CD14-positive monocyte (primary cell): ENCODE measurements at regions not wholly inside any gene's neighbourhood (a gene's known extent, or its start where the extent isn't known, plus 50 kb on each side); places are given as distances from the start of the nearest gene placed in this dataset.

Experiments used
- DNase-seq, 3 donors: peaks; one replicate each; pipeline ENCODE4 v3.0.0-alpha.2; 2011 to 2022
- H2AFZ ChIP-seq: 2 replicates; pipeline ENCODE4 v1.6.0; 2012; ENCODE audit warnings: mild to moderate bottlenecking, low read depth, low read length, inconsistent platforms; ENCODE audit not compliant: insufficient read depth, poor library complexity, severe bottlenecking
- H3K27ac ChIP-seq, 2 donors: 1 replicate in 1 of 2; 2 replicates in 1 of 2; pipeline ENCODE4 v1.5.1; 2012 to 2013; ENCODE audit warnings: low read length in 2 of 2, control low read depth in 1 of 2, inconsistent platforms in 1 of 2, low read depth in 1 of 2, mild to moderate bottlenecking in 1 of 2
- H3K27me3 ChIP-seq, 2 donors: one replicate each; pipeline versions ENCODE4 v1.6.0 to v1.6.1; 2011 to 2013; ENCODE audit warnings: low read length in 2 of 2; ENCODE audit not compliant: control insufficient read depth in 2 of 2, insufficient read depth in 2 of 2
- H3K36me3 ChIP-seq, 2 donors: replicated peaks in 1 of 2; 1 replicate in 1 of 2; 2 replicates in 1 of 2; pipeline versions ENCODE4 v1.5.1 to v1.6.1; 2012 to 2013; ENCODE audit warnings: low read length in 2 of 2, control low read depth in 1 of 2, inconsistent platforms in 1 of 2, mild to moderate bottlenecking in 1 of 2; ENCODE audit not compliant: insufficient read depth in 2 of 2, control insufficient read depth in 1 of 2
- H3K4me1 ChIP-seq, 2 donors: 1 replicate in 1 of 2; 2 replicates in 1 of 2; pipeline versions ENCODE4 v1.5.1 to v1.6.1; 2012 to 2013; ENCODE audit warnings: low read length in 2 of 2, control low read depth in 1 of 2, inconsistent platforms in 1 of 2, mild to moderate bottlenecking in 1 of 2, moderate library complexity in 1 of 2; ENCODE audit not compliant: insufficient read depth in 2 of 2, control insufficient read depth in 1 of 2
- H3K4me2 ChIP-seq: replicated peaks from 2 replicates; pipeline ENCODE3; 2012; ENCODE audit warnings: low read length, moderate library complexity, mild to moderate bottlenecking; ENCODE audit not compliant: poor library complexity, severe bottlenecking; ENCODE audit errors: extremely low read depth
- H3K4me3 ChIP-seq, 3 experiments: fragments of 200-600 bp in 1 of 3; sonication (generic) in 1 of 3; replicated peaks in 1 of 3; 1 replicate in 2 of 3; 2 replicates in 1 of 3; pipeline ENCODE4 v1.5.1; 2011 to 2013; ENCODE audit warnings: low read length in 3 of 3, mild to moderate bottlenecking in 3 of 3, control low read depth in 2 of 3, low read depth in 2 of 3, inconsistent platforms in 1 of 3, moderate library complexity in 1 of 3
- H3K79me2 ChIP-seq: 2 replicates; pipeline ENCODE4 v1.6.0; 2012; ENCODE audit warnings: mild to moderate bottlenecking, control low read depth, inconsistent platforms, low read length, moderate library complexity; ENCODE audit not compliant: insufficient read depth
- H3K9ac ChIP-seq: 2 replicates; pipeline ENCODE4 v1.6.0; 2017; ENCODE audit warnings: low read length, mild to moderate bottlenecking; ENCODE audit not compliant: insufficient read depth, poor library complexity, severe bottlenecking
- H3K9me3 ChIP-seq, 2 donors: replicated peaks in 1 of 2; 1 replicate in 1 of 2; 2 replicates in 1 of 2; pipeline versions ENCODE4 v1.5.1 to v1.6.1; 2012 to 2013; ENCODE audit warnings: low read length in 2 of 2, control low read depth in 1 of 2; ENCODE audit not compliant: control insufficient read depth in 1 of 2, insufficient read depth in 1 of 2
- H4K20me1 ChIP-seq: 2 replicates; pipeline ENCODE4 v1.6.0; 2012; ENCODE audit warnings: mild to moderate bottlenecking, low read length, control low read depth, moderate library complexity; ENCODE audit not compliant: insufficient read depth
- H3K27ac Mint-ChIP-seq, 7 donors: one replicate each; pipeline ENCODE4 v1.8.0; 2020; ENCODE audit warnings: mild to moderate bottlenecking in 7 of 7, mixed read lengths in 7 of 7, moderate library complexity in 6 of 7, inconsistent platforms in 2 of 7
- H3K27me3 Mint-ChIP-seq, 3 donors: one replicate each; pipeline ENCODE4 v1.8.0; 2021 to 2022; ENCODE audit warnings: low read depth in 3 of 3, mild to moderate bottlenecking in 3 of 3, mixed read lengths in 3 of 3, moderate library complexity in 3 of 3, inconsistent platforms in 1 of 3
- H3K36me3 Mint-ChIP-seq, 2 donors: one replicate each; pipeline ENCODE4 v1.8.0; 2020; ENCODE audit warnings: mixed read lengths in 2 of 2, inconsistent platforms in 1 of 2, mild to moderate bottlenecking in 1 of 2
- H3K4me1 Mint-ChIP-seq: one replicate; pipeline ENCODE4 v1.8.0; 2020; ENCODE audit warnings: mild to moderate bottlenecking, mixed read lengths
- H3K4me3 Mint-ChIP-seq, 2 donors: one replicate each; pipeline ENCODE4 v1.8.0; 2020; ENCODE audit warnings: mild to moderate bottlenecking in 2 of 2, mixed read lengths in 2 of 2, moderate library complexity in 1 of 2
- H3K9me3 Mint-ChIP-seq, 7 donors: one replicate each; pipeline ENCODE4 v1.8.0; 2020 to 2022; ENCODE audit warnings: mixed read lengths in 7 of 7, mild to moderate bottlenecking in 6 of 7, moderate library complexity in 6 of 7, inconsistent platforms in 2 of 7
- WGBS: methylation state at CpG from one replicate; pipeline ENCODE4 v1.1.5; 2013; ENCODE audit warnings: missing lambda C conversion rate; ENCODE audit not compliant: insufficient coverage; 5-methylcytosine and 5-hydroxymethylcytosine counted together
- intact Hi-C, 2 donors: fragments of 100-400 bp; cut with micrococcal nuclease; formaldehyde crosslinking; loops; one replicate each; pipeline versions ENCODE4 v1.15.0 to v1.15.1; 2023
- TF ChIP-seq, protein P1 (sequence below): fragments of 200-600 bp; IDR thresholded peaks from one replicate; pipeline ENCODE4 v1.8.0; 2022; ENCODE audit warnings: antibody characterized with exemption, mild to moderate bottlenecking

DNA sequence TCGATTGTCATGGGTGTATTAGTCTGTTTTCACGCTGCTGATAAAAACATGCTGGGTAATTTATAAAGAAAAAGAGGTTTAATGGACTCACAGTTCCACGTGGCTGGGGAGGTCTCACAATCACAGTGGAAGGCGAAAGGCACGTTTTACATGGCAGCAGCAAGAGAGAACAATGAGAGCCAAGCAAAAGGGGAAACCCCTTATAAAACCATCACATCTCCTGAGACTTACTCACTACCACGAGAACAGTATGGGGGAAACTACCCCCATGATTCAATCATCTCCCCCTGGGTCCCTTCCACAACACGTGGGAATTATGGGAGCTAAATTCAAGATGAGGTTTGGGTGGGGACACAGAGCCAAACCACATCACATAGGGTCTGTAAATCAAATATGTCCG lies 167.4 kb upstream of the XYLT1 start:
- H3K27ac ChIP-seq = no peak overlapping the region
- H3K4me2 ChIP-seq = no peak overlapping the region
- Mint-ChIP-seq H3K27me3 (peaks cover 1 to 4% (median 2%) of the 10 kb centered on the region in 3 donors), H3K27ac (no peak overlapping the region), H3K36me3 (no peaks in the 10 kb centered on the region), H3K4me3 (no peak overlapping the region), H3K9me3 (peaks cover 2 to 8% (median 4%) of the 10 kb centered on the region in 7 donors), H3K4me1 (no peaks in the 10 kb centered on the region)
- H4K20me1 ChIP-seq = no peaks in the 10 kb centered on the region
- intact Hi-C loops = no loop called here
- H3K9me3 ChIP-seq = no peaks in the 10 kb centered on the region
- no peaks in the 10 kb centered on the region for H3K27me3 ChIP-seq
- TF ChIP-seq, protein P1, sequence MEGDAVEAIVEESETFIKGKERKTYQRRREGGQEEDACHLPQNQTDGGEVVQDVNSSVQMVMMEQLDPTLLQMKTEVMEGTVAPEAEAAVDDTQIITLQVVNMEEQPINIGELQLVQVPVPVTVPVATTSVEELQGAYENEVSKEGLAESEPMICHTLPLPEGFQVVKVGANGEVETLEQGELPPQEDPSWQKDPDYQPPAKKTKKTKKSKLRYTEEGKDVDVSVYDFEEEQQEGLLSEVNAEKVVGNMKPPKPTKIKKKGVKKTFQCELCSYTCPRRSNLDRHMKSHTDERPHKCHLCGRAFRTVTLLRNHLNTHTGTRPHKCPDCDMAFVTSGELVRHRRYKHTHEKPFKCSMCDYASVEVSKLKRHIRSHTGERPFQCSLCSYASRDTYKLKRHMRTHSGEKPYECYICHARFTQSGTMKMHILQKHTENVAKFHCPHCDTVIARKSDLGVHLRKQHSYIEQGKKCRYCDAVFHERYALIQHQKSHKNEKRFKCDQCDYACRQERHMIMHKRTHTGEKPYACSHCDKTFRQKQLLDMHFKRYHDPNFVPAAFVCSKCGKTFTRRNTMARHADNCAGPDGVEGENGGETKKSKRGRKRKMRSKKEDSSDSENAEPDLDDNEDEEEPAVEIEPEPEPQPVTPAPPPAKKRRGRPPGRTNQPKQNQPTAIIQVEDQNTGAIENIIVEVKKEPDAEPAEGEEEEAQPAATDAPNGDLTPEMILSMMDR = no peak
- H3K4me1 ChIP-seq = no peaks in the 10 kb centered on the region
- 90% methylated on average over 2 of the region's 8 CpGs for WGBS
- peak in 1 of 3 donors; percentile 2 for DNase-seq
- H3K79me2 ChIP-seq = no peaks in the 10 kb centered on the region
- no peak overlapping the region for H3K4me3 ChIP-seq
- H3K36me3 ChIP-seq = no peaks in the 10 kb centered on the region
- no peak overlapping the region for H3K9ac ChIP-seq
- no peak overlapping the region for H2AFZ ChIP-seq

DNA sequence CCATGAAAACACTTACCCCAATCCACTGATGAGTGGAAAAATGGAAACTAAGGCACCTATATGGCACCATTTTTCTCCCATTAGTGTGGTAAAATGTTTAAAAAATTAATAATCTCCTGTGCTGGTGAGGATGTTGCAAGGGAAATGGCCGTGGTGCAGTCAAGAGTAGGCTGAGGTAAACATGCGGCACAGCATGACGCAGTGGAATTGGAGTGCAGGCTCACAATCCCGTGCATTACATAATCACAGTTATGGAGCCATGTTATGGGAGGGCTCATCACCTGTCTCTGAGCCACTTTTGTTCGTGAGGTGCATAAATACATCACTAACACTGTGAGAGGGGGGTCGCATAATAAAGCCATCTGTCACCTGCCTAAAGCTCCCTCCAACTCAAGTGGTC lies 164.4 kb upstream of the XYLT1 start:
- Histone ChIP-seq H3K4me1 (no peaks in the 10 kb centered on the region), H3K27ac (no peak overlapping the region), H4K20me1 (no peaks in the 10 kb centered on the region), H3K27me3 (no peaks in the 10 kb centered on the region), H3K4me2 (no peak overlapping the region), H2AFZ (no peak overlapping the region), H3K79me2 (no peaks in the 10 kb centered on the region), H3K36me3 (no peaks in the 10 kb centered on the region), H3K9me3 (no peaks in the 10 kb centered on the region), H3K4me3 (no peak overlapping the region), H3K9ac (no peak overlapping the region)
- TF ChIP-seq, protein P1 = no peak
- no peaks in the 10 kb centered on the region for H3K36me3 Mint-ChIP-seq
- intact Hi-C loops = no loop called here
- peaks cover 0 to 9% (median 4%) of the 10 kb centered on the region in 7 donors for H3K9me3 Mint-ChIP-seq
- peaks cover 0 to 4% (median 3%) of the 10 kb centered on the region in 3 donors for H3K27me3 Mint-ChIP-seq
- H3K4me1 Mint-ChIP-seq = no peaks in the 10 kb centered on the region
- H3K27ac Mint-ChIP-seq = no peak overlapping the region
- H3K4me3 Mint-ChIP-seq = no peak overlapping the region
- WGBS = 94% methylated on average over 3 of the region's 6 CpGs
- DNase-seq = no peak
